Psoas muscle (tissue), 7 donors: ENCODE measurements at regions not wholly inside any gene's neighbourhood (a gene's known extent, or its start where the extent isn't known, plus 50 kb on each side); places are given as distances from the start of the nearest gene placed in this dataset.

Experiments used
- ATAC-seq, 4 donors: fragments of 200-7000 bp; cut with Tn5 transposase; one replicate each; pipeline ENCODE4 v1.9.1; 2020; ENCODE audit warnings: moderate library complexity in 3 of 4, mild to moderate bottlenecking in 2 of 4
- DNase-seq, 2 donors: peaks; one replicate each; pipeline ENCODE4 v3.0.0-alpha.2; 2020
- H3K27ac ChIP-seq: fragments of 200-600 bp; one replicate; pipeline ENCODE4 v1.8.0; 2022
- H3K27me3 ChIP-seq, 3 donors: fragments of 200-600 bp in 1 of 3; one replicate each; pipeline versions ENCODE4 v1.6.1 to v1.8.0; 2013 to 2022; ENCODE audit warnings: low read length in 2 of 3, mild to moderate bottlenecking in 2 of 3, moderate library complexity in 1 of 3; ENCODE audit not compliant: insufficient read depth in 3 of 3
- H3K36me3 ChIP-seq, 2 donors: fragments of 200-600 bp in 1 of 2; one replicate each; pipeline versions ENCODE4 v1.6.1 to v1.8.0; 2013 to 2022; ENCODE audit warnings: low read depth in 1 of 2, mild to moderate bottlenecking in 1 of 2, moderate library complexity in 1 of 2; ENCODE audit not compliant: insufficient read depth in 1 of 2
- H3K4me1 ChIP-seq: fragments of 200-600 bp; one replicate; pipeline ENCODE4 v1.8.0; 2022
- H3K4me3 ChIP-seq: fragments of 200-600 bp; one replicate; pipeline ENCODE4 v1.8.0; 2022; ENCODE audit warnings: mild to moderate bottlenecking
- H3K9me3 ChIP-seq: fragments of 200-600 bp; one replicate; pipeline ENCODE4 v1.8.0; 2022
- WGBS, 3 donors: extraction: QIAGEN DNeasy Blood & Tissue Kit; methylation state at CpG; one replicate each; pipeline versions ENCODE4 v1.1.6 to v1.1.7; 2013; 5-methylcytosine and 5-hydroxymethylcytosine counted together
- intact Hi-C, 2 donors: fragments of 100-400 bp; cut with DNase I; formaldehyde crosslinking; loops; one replicate each; pipeline versions ENCODE4 v1.11.0 to v1.14.2; 2022
- TF ChIP-seq, protein P1 (sequence below): fragments of 200-600 bp; IDR thresholded peaks from one replicate; pipeline ENCODE4 v1.8.0; 2022; ENCODE audit warnings: antibody characterized with exemption
- donor health status: healthy with polysubstance abuse.
- donor health status: DM: no; HTN: no; CAD: no; lungs with moderate emphysema.
- donor health status: Bipolar disorder and iron deficiency.
- donor health status: healthy.
- donor health status: DM: yes; HTN: yes; CAD: no.
- donor health status: DM: no; HTN: no; CAD: no.
- donor health status: DM: yes; HTN: yes; CAD: no.

GRCh38 chr20:6485351-6485750 lies 282.1 kb upstream of the BMP2 start:
- Histone ChIP-seq H3K4me3 (no peak overlapping the region), H3K4me1 (no peaks in the 10 kb centered on the region), H3K36me3 (no peaks in the 10 kb centered on the region), H3K27ac (no peak overlapping the region), H3K27me3 (no peaks in the 10 kb centered on the region), H3K9me3 (no peaks in the 10 kb centered on the region)
- TF ChIP-seq, protein P1, sequence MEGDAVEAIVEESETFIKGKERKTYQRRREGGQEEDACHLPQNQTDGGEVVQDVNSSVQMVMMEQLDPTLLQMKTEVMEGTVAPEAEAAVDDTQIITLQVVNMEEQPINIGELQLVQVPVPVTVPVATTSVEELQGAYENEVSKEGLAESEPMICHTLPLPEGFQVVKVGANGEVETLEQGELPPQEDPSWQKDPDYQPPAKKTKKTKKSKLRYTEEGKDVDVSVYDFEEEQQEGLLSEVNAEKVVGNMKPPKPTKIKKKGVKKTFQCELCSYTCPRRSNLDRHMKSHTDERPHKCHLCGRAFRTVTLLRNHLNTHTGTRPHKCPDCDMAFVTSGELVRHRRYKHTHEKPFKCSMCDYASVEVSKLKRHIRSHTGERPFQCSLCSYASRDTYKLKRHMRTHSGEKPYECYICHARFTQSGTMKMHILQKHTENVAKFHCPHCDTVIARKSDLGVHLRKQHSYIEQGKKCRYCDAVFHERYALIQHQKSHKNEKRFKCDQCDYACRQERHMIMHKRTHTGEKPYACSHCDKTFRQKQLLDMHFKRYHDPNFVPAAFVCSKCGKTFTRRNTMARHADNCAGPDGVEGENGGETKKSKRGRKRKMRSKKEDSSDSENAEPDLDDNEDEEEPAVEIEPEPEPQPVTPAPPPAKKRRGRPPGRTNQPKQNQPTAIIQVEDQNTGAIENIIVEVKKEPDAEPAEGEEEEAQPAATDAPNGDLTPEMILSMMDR: no peak
- DNase-seq (no peak), ATAC-seq (no peak)
- 65 to 71% (median 68%) methylated on average over 7 of the region's 7 CpGs for WGBS, 3 donors
- intact Hi-C loops: loop anchor here in 1 of 2 donors (10.0 kb wide), 1 partner anchor 59 kb away; no protein-coding TSS in a partner anchor

DNA sequence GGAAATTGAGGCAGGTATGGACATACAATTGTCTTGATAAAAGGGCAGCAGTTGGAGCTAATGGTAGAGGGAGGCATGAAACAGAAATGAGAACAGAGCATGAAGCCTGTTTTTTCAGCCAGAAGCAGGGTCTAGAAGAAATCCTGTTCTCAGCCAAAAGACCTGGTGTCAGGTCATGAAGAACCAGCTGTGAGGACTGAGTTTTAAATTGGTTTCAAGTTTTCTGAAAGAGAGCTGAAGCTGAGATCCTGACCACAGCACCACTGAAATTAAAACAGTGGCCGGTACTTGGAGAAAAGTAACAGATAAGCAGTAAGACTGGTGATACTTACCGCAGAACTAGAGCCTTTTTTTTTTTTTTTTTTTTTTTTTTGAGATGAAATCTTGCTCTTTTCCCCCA lies 283.8 kb upstream of the BMP2 start:
- H3K36me3 ChIP-seq: no peaks in the 10 kb centered on the region

GRCh38 chr20:6482486-6482885 lies 285.0 kb upstream of the BMP2 start:
- H3K4me1 ChIP-seq: no peaks in the 10 kb centered on the region
- no peak for ATAC-seq
- no peak overlapping the region for H3K27ac ChIP-seq
- H3K9me3 ChIP-seq: no peaks in the 10 kb centered on the region
- no peak for DNase-seq
- H3K27me3 ChIP-seq: no peaks in the 10 kb centered on the region
- intact Hi-C loops: loop anchor here in 1 of 2 donors (10.0 kb wide), 1 partner anchor 62 kb away; no protein-coding TSS in a partner anchor
- H3K36me3 ChIP-seq: no peaks in the 10 kb centered on the region
- H3K4me3 ChIP-seq: no peak overlapping the region
- TF ChIP-seq, protein P1: no peak

More for the DNA sequence above, 283.8 kb upstream of the BMP2 start:
- no peaks in the 10 kb centered on the region for H3K9me3 ChIP-seq
- no peaks in the 10 kb centered on the region for H3K4me1 ChIP-seq
- TF ChIP-seq, protein P1: no peak
- ATAC-seq: no peak
- no peak overlapping the region for H3K27ac ChIP-seq
- H3K27me3 ChIP-seq: no peaks in the 10 kb centered on the region
- intact Hi-C loops: loop anchor here in 1 of 2 donors (10.0 kb wide), 1 partner anchor 61 kb away; no protein-coding TSS in a partner anchor
- 88 to 100% (median 93%) methylated on average over 2 of the region's 2 CpGs for WGBS, 3 donors
- no peak for DNase-seq
- no peak overlapping the region for H3K4me3 ChIP-seq

DNA sequence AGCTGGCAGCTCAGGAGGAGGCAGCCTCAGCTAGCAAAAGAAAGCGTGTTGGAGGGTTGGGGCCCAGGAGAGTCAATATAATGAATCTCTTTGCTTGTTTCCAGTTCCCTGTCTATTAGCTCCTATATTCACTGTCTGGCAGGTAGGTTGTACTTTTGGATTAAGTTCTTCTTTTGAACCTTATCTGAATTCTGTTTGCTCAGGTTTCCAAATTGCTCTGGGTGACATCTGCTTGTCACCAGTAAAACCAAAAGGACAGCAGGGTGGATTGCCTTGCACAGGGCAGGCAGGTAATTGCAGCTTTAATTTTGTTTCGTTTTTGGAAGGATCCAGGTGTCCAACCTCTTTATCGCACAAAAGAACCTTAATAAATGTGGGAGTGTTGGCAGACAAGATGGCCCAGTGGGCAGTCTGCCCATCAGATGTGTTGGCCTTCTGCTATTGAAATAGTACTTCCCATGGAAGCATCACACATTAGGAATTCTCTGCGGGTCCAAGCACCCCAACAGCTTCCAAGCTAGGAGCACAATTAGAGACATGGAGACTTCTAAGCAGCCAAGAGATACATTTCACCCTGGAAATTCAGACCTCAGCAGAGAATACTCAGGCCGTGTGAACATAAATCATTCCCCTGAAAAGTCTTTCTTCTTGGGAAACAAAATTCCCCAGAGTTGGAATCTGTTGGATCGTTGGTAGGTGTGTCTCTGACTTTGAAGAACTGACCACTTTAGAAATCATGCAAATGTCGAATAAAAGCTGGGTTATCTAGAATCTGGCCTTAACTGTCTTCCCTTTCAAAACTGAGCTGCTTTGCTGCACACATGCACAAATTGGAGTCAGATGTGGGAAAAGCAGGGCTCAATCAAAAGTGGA lies 286.9 kb upstream of the BMP2 start:
- H3K27ac ChIP-seq: no peak overlapping the region
- no peaks in the 10 kb centered on the region for H3K9me3 ChIP-seq
- no peak overlapping the region for H3K4me3 ChIP-seq
- TF ChIP-seq, protein P1: no peak
- 33 to 53% (median 37%) methylated on average over 7 of the region's 7 CpGs for WGBS, 3 donors
- no peaks in the 10 kb centered on the region for H3K4me1 ChIP-seq
- DNase-seq: no peak
- ATAC-seq: no peak
- no peaks in the 10 kb centered on the region for H3K36me3 ChIP-seq
- intact Hi-C loops: loop anchor here in 1 of 2 donors (10.0 kb wide), 1 partner anchor 64 kb away; no protein-coding TSS in a partner anchor
- no peaks in the 10 kb centered on the region for H3K27me3 ChIP-seq
